Spleen (tissue), 11 donors: ENCODE measurements at regions not wholly inside any gene's neighbourhood (a gene's known extent, or its start where the extent isn't known, plus 50 kb on each side); places are given as distances from the start of the nearest gene placed in this dataset.

ENCODE experiments used
- DNase-seq: peaks from one replicate; pipeline ENCODE4 v3.0.0-alpha.2; 2020
- H3K27ac ChIP-seq, 8 donors: fragments of 200-600 bp; sonication (generic) in 7 of 8; 1 replicate in 4 of 8; 2 replicates in 4 of 8; pipeline versions ENCODE4 v1.5.0 to v1.8.0; 2016 to 2021; ENCODE audit warnings: inconsistent platforms in 4 of 8, mild to moderate bottlenecking in 4 of 8, moderate library complexity in 1 of 8
- H3K27me3 ChIP-seq, 7 donors: fragments of 200-600 bp; sonication (generic) in 6 of 7; replicated peaks in 1 of 7; 1 replicate in 4 of 7; 2 replicates in 3 of 7; pipeline versions ENCODE4 v1.5.0 to v1.8.0; 2016 to 2021; ENCODE audit warnings: inconsistent platforms in 3 of 7, mild to moderate bottlenecking in 1 of 7
- H3K36me3 ChIP-seq, 6 donors: fragments of 200-600 bp; sonication (generic) in 5 of 6; 1 replicate in 4 of 6; 2 replicates in 2 of 6; pipeline versions ENCODE4 v1.5.0 to v1.8.0; 2016 to 2021; ENCODE audit warnings: inconsistent platforms in 2 of 6
- H3K4me1 ChIP-seq, 6 donors: fragments of 200-600 bp; sonication (generic) in 5 of 6; 1 replicate in 3 of 6; 2 replicates in 3 of 6; pipeline versions ENCODE4 v1.5.0 to v1.8.0; 2016 to 2021; ENCODE audit warnings: inconsistent platforms in 3 of 6
- H3K4me3 ChIP-seq, 8 donors: fragments of 200-600 bp; sonication (generic) in 7 of 8; 1 replicate in 4 of 8; 2 replicates in 4 of 8; pipeline versions ENCODE4 v1.5.0 to v1.8.0; 2016 to 2021; ENCODE audit warnings: inconsistent platforms in 4 of 8, mild to moderate bottlenecking in 4 of 8, moderate library complexity in 2 of 8
- H3K9me3 ChIP-seq, 8 donors: fragments of 200-600 bp; sonication (generic) in 7 of 8; 1 replicate in 4 of 8; 2 replicates in 4 of 8; pipeline versions ENCODE4 v1.5.0 to v1.8.0; 2016 to 2021; ENCODE audit warnings: inconsistent platforms in 4 of 8
- POLR2A ChIP-seq, 3 donors: fragments of 450-650 bp; IDR thresholded peaks; one replicate each; pipeline ENCODE4 v1.5.1; 2017; ENCODE audit warnings: antibody characterized with exemption in 3 of 3, mild to moderate bottlenecking in 1 of 3
- POLR2AphosphoS5 ChIP-seq, 3 donors: sonication (generic); formaldehyde crosslinking; IDR thresholded peaks; one replicate each; pipeline ENCODE4 v1.5.1; 2017; ENCODE audit warnings: antibody characterized with exemption in 3 of 3
- WGBS, 5 donors: extraction: QIAGEN DNeasy Blood & Tissue Kit in 3 of 5; methylation state at CpG; one replicate each; pipeline versions ENCODE4 v1.1.5 to v1.1.7; 2013 to 2018; 5-methylcytosine and 5-hydroxymethylcytosine counted together
- intact Hi-C: fragments of 100-400 bp; cut with DNase I; formaldehyde crosslinking; loops from one replicate; pipeline ENCODE4 v1.15.0; 2023; ENCODE audit warnings: low total_unique reads
- TF ChIP-seq, protein P1 (sequence below), 11 experiments: fragments of 200-600 bp in 7 of 11; fragments of 450-650 bp in 4 of 11; sonication (generic) in 4 of 11; IDR thresholded peaks in 8 of 11; conservative IDR thresholded peaks in 3 of 11; 1 replicate in 7 of 11; 2 replicates in 4 of 11; pipeline versions ENCODE4 v1.4.0 to v1.8.0; 2016 to 2021; ENCODE audit warnings: antibody characterized with exemption in 11 of 11, inconsistent platforms in 4 of 11, mild to moderate bottlenecking in 1 of 11
- donor health status: healthy with polysubstance abuse.
- donor health status: DM: no; HTN: no; CAD: no; lungs with moderate emphysema.
- donor health status: DM: no; HTN: no; CAD: no.
- donor health status: Bipolar disorder and iron deficiency.
- donor health status: healthy.
- donor health status: DM: no; HTN: no; CAD: no.
- donor health status: DM: yes; HTN: yes; CAD: no.

GRCh38 chr5:172584638-172585037 is 56.4 kb upstream of the NEURL1B start:
- TF ChIP-seq POLR2A (IDR thresholded peaks at IDR 0.05) = no peak
- TF ChIP-seq, protein P1, sequence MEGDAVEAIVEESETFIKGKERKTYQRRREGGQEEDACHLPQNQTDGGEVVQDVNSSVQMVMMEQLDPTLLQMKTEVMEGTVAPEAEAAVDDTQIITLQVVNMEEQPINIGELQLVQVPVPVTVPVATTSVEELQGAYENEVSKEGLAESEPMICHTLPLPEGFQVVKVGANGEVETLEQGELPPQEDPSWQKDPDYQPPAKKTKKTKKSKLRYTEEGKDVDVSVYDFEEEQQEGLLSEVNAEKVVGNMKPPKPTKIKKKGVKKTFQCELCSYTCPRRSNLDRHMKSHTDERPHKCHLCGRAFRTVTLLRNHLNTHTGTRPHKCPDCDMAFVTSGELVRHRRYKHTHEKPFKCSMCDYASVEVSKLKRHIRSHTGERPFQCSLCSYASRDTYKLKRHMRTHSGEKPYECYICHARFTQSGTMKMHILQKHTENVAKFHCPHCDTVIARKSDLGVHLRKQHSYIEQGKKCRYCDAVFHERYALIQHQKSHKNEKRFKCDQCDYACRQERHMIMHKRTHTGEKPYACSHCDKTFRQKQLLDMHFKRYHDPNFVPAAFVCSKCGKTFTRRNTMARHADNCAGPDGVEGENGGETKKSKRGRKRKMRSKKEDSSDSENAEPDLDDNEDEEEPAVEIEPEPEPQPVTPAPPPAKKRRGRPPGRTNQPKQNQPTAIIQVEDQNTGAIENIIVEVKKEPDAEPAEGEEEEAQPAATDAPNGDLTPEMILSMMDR (IDR thresholded peaks at IDR 0.05 in 8 of 11, conservative IDR thresholded peaks at IDR 0.05 in 3 of 11) = no peak
- TF ChIP-seq POLR2AphosphoS5 (IDR thresholded peaks at IDR 0.05) = no peak
- no peak for DNase-seq
- Histone ChIP-seq H3K4me3 (no peak overlapping the region), H3K27ac (peak overlapping the region in 2 of 8 donors; percentile 17 to 36), H3K36me3 (no peaks in the 10 kb centered on the region), H3K27me3 (peaks cover 0 to 54% (median 0%) of the 10 kb centered on the region in 7 donors), H3K4me1 (peaks cover 0 to 8% (median 0%) of the 10 kb centered on the region in 6 donors), H3K9me3 (no peaks in the 10 kb centered on the region)
- WGBS, 5 donors = 64 to 79% (median 75%) methylated on average over 8 of the region's 8 CpGs
- intact Hi-C loops = no loop called here

DNA sequence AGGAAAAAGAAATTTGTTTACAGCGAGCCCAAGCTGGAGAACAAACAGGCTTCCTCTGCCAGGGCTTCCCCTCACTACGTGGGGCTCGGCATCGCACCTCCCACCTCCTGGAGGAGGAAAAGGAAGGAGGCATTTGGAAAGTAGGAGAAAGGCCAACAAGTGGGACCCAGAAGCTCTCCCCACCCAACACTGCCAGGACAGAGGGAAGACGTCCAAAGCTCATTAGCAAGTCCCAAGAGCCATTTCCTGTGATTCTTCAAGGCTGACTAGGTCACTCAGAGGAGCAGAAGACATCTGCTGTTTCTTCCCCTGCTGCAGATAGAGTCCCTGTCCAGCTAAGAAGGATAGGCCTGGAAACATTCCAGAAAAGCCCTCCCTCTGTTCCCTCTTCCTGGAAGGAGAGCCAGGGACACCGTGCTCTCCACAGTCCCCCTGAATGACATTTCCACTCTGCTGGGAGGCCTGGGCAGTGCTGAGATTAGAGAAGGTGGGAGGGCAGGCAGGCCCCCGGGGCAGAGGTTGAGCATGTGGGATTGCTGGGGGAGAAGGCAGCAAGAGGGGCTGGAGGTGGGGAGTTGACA is 57.0 kb upstream of the NEURL1B start:
- H3K27me3 ChIP-seq = peaks cover 0 to 60% (median 0%) of the 10 kb centered on the region in 7 donors
- no peaks in the 10 kb centered on the region for H3K9me3 ChIP-seq
- peaks cover 0 to 8% (median 0%) of the 10 kb centered on the region in 6 donors for H3K4me1 ChIP-seq
- peak; percentile 46 for DNase-seq
- intact Hi-C loops = no loop called here
- 30 to 67% (median 51%) methylated on average over 6 to 7 of the region's 7 CpGs for WGBS, 5 donors
- H3K36me3 ChIP-seq = no peaks in the 10 kb centered on the region
- TF ChIP-seq POLR2A (IDR thresholded peaks at IDR 0.05) (no peak), POLR2AphosphoS5 (IDR thresholded peaks at IDR 0.05) (peak in 2 of 3 donors; percentile 40 to 60)
- TF ChIP-seq, protein P1 (IDR thresholded peaks at IDR 0.05 in 8 of 11, conservative IDR thresholded peaks at IDR 0.05 in 3 of 11) = no peak
- H3K4me3 ChIP-seq = no peak overlapping the region
- H3K27ac ChIP-seq = peak overlapping the region in 2 of 8 donors; percentile 31 to 49

- Histone ChIP-seq H3K4me3 (no peak overlapping the region), H3K36me3 (no peaks in the 10 kb centered on the region), H3K27me3 (peaks cover 0 to 60% (median 0%) of the 10 kb centered on the region in 7 donors), H3K9me3 (no peaks in the 10 kb centered on the region), H3K27ac (no peak overlapping the region), H3K4me1 (peaks cover 0 to 8% (median 0%) of the 10 kb centered on the region in 6 donors)
- 85 to 96% (median 91%) methylated on average over 4 to 6 of the region's 6 CpGs for WGBS, 5 donors
- DNase-seq = peak; percentile 21
- intact Hi-C loops = no loop called here
- TF ChIP-seq POLR2A (IDR thresholded peaks at IDR 0.05) (no peak), POLR2AphosphoS5 (IDR thresholded peaks at IDR 0.05) (no peak)
- TF ChIP-seq, protein P1 (IDR thresholded peaks at IDR 0.05 in 8 of 11, conservative IDR thresholded peaks at IDR 0.05 in 3 of 11) = no peak
These were observed 58.1 kb upstream of the NEURL1B start for GRCh38 chr5:172582940-172583339.

DNA sequence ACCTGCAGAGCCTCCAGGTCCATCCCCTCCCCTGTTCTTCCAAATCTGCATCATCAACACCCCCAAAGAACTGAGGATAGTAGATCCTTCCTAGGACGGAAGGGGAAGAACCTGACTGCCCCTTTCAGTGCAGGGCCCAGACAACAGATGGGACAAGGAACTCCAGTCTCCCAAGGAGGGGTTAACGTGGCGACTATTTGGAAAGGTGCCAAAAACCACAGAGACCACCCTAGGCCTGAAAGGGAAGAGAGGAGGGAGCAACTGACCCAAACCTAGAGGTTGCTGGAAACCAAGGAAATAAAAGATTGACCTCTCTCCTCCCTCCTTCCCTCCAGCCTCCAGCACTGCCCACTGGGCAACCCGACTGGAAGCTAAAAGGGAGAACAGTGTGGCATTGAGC is 59.7 kb upstream of the NEURL1B start:
- peak; percentile 11 for DNase-seq
- intact Hi-C loops = no loop called here

More for the DNA sequence above, 59.7 kb upstream of the NEURL1B start:
- TF ChIP-seq POLR2A (IDR thresholded peaks at IDR 0.05) = no peak
- TF ChIP-seq POLR2AphosphoS5 (IDR thresholded peaks at IDR 0.05) = no peak
- TF ChIP-seq, protein P1 (IDR thresholded peaks at IDR 0.05 in 8 of 11, conservative IDR thresholded peaks at IDR 0.05 in 3 of 11) = no peak
- Histone ChIP-seq H3K9me3 (no peaks in the 10 kb centered on the region), H3K27ac (no peak overlapping the region), H3K4me1 (peaks cover 0 to 8% (median 0%) of the 10 kb centered on the region in 6 donors), H3K4me3 (no peak overlapping the region), H3K36me3 (no peaks in the 10 kb centered on the region), H3K27me3 (peaks cover 0 to 52% (median 0%) of the 10 kb centered on the region in 7 donors)
- WGBS, 5 donors = 29 to 56% (median 44%) methylated on average over 4 of the region's 4 CpGs
